Astrocyte (in vitro differentiated cells and primary cell): ENCODE measurements at regions not wholly inside any gene's neighbourhood (a gene's known extent, or its start where the extent isn't known, plus 50 kb on each side); places are given as distances from the start of the nearest gene placed in this dataset.

ENCODE experiments used
- DNase-seq: peaks from one replicate; pipeline ENCODE4 v3.0.0-alpha.2; 2010; ENCODE audit warnings: low read depth
- FAIRE-seq: peaks from 2 replicates; lab custom pipeline; 2011; peaks lifted over from hg19 to GRCh38; lab: Jason Lieb, UNC
- H2AFZ ChIP-seq: 2 replicates; pipeline ENCODE4 v1.6.0; 2012; ENCODE audit warnings: low read depth, low read length, inconsistent platforms
- H3K27ac ChIP-seq: 2 replicates; pipeline ENCODE4 v1.5.1; 2011; ENCODE audit warnings: low read depth, low read length, inconsistent platforms
- H3K27me3 ChIP-seq: 2 replicates; pipeline ENCODE4 v1.6.0; 2011; ENCODE audit warnings: low read length, inconsistent platforms; ENCODE audit not compliant: insufficient read depth
- H3K36me3 ChIP-seq: 2 replicates; pipeline ENCODE4 v1.5.1; 2011; ENCODE audit warnings: low read length, inconsistent platforms; ENCODE audit not compliant: insufficient read depth
- H3K4me1 ChIP-seq: 2 replicates; pipeline ENCODE4 v1.5.1; 2011; ENCODE audit warnings: low read length, inconsistent platforms; ENCODE audit not compliant: insufficient read depth
- H3K4me2 ChIP-seq: 2 replicates; pipeline ENCODE4 v1.6.0; 2012; ENCODE audit warnings: low read length, inconsistent platforms
- H3K4me3 ChIP-seq: 2 replicates; pipeline ENCODE4 v1.5.1; 2011; ENCODE audit warnings: low read depth, mild to moderate bottlenecking, low read length, inconsistent platforms; ENCODE audit not compliant: insufficient read depth
- H3K79me2 ChIP-seq: 2 replicates; pipeline ENCODE4 v1.6.0; 2012; ENCODE audit warnings: mild to moderate bottlenecking, low read length, inconsistent platforms; ENCODE audit not compliant: insufficient read depth
- H3K9ac ChIP-seq: 2 replicates; pipeline ENCODE4 v1.6.0; 2012; ENCODE audit warnings: mild to moderate bottlenecking, low read length, inconsistent platforms
- H3K9me3 ChIP-seq: 2 replicates; pipeline ENCODE4 v1.5.1; 2012; ENCODE audit warnings: low read depth, mild to moderate bottlenecking, low read length, inconsistent platforms; ENCODE audit not compliant: insufficient read depth
- H4K20me1 ChIP-seq: 2 replicates; pipeline ENCODE4 v1.6.0; 2012; ENCODE audit warnings: low read length, inconsistent platforms; ENCODE audit not compliant: insufficient read depth
- H3K27ac Mint-ChIP-seq: one replicate; pipeline ENCODE4 v1.8.0; 2021; ENCODE audit warnings: mild to moderate bottlenecking, mixed read lengths; ENCODE audit not compliant: unreplicated experiment
- H3K27me3 Mint-ChIP-seq: one replicate; pipeline ENCODE4 v1.8.0; 2021; ENCODE audit warnings: low read depth, mixed read lengths; ENCODE audit not compliant: unreplicated experiment
- H3K36me3 Mint-ChIP-seq: one replicate; pipeline ENCODE4 v1.8.0; 2021; ENCODE audit warnings: low read depth, mixed read lengths; ENCODE audit not compliant: unreplicated experiment
- H3K4me1 Mint-ChIP-seq: one replicate; pipeline ENCODE4 v1.8.0; 2021; ENCODE audit warnings: low read depth, mixed read lengths; ENCODE audit not compliant: unreplicated experiment
- H3K4me3 Mint-ChIP-seq: one replicate; pipeline ENCODE4 v1.8.0; 2021; ENCODE audit warnings: mild to moderate bottlenecking, moderate library complexity, mixed read lengths; ENCODE audit not compliant: unreplicated experiment
- H3K9me3 Mint-ChIP-seq: one replicate; pipeline ENCODE4 v1.8.0; 2021; ENCODE audit warnings: mild to moderate bottlenecking, mixed read lengths; ENCODE audit not compliant: unreplicated experiment
- CTCF ChIP-seq: IDR thresholded peaks from 2 replicates; pipeline ENCODE4 v1.5.1; 2011; ENCODE audit warnings: low read depth, mild to moderate bottlenecking, inconsistent platforms, low read length, moderate library complexity; ENCODE audit not compliant: insufficient read depth
- EZH2 ChIP-seq: IDR thresholded peaks from 2 replicates; pipeline ENCODE4 v1.6.1; 2012; ENCODE audit warnings: mild to moderate bottlenecking, low read length, inconsistent platforms; ENCODE audit not compliant: insufficient read depth

- Mint-ChIP-seq H3K27ac (no peak overlapping the region), H3K36me3 (no peaks in the 10 kb centered on the region), H3K9me3 (no peaks in the 10 kb centered on the region), H3K4me1 (no peaks in the 10 kb centered on the region), H3K4me3 (no peak overlapping the region), H3K27me3 (no peaks in the 10 kb centered on the region)
- Histone ChIP-seq H3K27me3 (no peaks in the 10 kb centered on the region), H4K20me1 (no peaks in the 10 kb centered on the region), H3K9me3 (no peaks in the 10 kb centered on the region), H3K4me1 (no peaks in the 10 kb centered on the region), H3K9ac (no peak overlapping the region), H3K36me3 (no peaks in the 10 kb centered on the region), H3K4me2 (no peak overlapping the region), H3K27ac (no peak overlapping the region), H2AFZ (no peak overlapping the region), H3K79me2 (no peaks in the 10 kb centered on the region), H3K4me3 (no peak overlapping the region)
- DNase-seq (no peak), FAIRE-seq (no peak)
- TF ChIP-seq CTCF = no peak
- TF ChIP-seq EZH2 = no peak
Observed at GRCh38 chr1:60141276-60141675, 67.7 kb upstream of the C1orf87 start.

GRCh38 chr1:60137406-60137805, 63.8 kb upstream of the C1orf87 start:
- H3K4me3 ChIP-seq = no peak overlapping the region
- Mint-ChIP-seq H3K4me3 (no peak overlapping the region), H3K36me3 (no peaks in the 10 kb centered on the region), H3K27ac (no peak overlapping the region), H3K9me3 (no peaks in the 10 kb centered on the region), H3K4me1 (peaks cover 1% of the 10 kb centered on the region), H3K27me3 (no peaks in the 10 kb centered on the region)
- H3K27ac ChIP-seq = no peak overlapping the region
- no peak for DNase-seq
- H3K36me3 ChIP-seq = no peaks in the 10 kb centered on the region
- TF ChIP-seq CTCF = no peak
- no peak for TF ChIP-seq EZH2
- peaks cover 13% of the 10 kb centered on the region for H3K4me1 ChIP-seq
- H3K79me2 ChIP-seq = no peaks in the 10 kb centered on the region
- no peak overlapping the region for H3K9ac ChIP-seq
- no peak overlapping the region for H3K4me2 ChIP-seq
- H3K27me3 ChIP-seq = no peaks in the 10 kb centered on the region
- H2AFZ ChIP-seq = no peak overlapping the region
- H3K9me3 ChIP-seq = no peaks in the 10 kb centered on the region
- peak; percentile 67 for FAIRE-seq
- no peaks in the 10 kb centered on the region for H4K20me1 ChIP-seq

- Mint-ChIP-seq H3K4me3 (no peak overlapping the region), H3K27ac (no peak overlapping the region), H3K4me1 (peaks cover 1% of the 10 kb centered on the region), H3K27me3 (peaks cover 2% of the 10 kb centered on the region), H3K36me3 (no peaks in the 10 kb centered on the region), H3K9me3 (no peaks in the 10 kb centered on the region)
- TF ChIP-seq CTCF (no peak), EZH2 (no peak)
- Histone ChIP-seq H3K9me3 (no peaks in the 10 kb centered on the region), H4K20me1 (no peaks in the 10 kb centered on the region), H3K4me1 (peaks cover 13% of the 10 kb centered on the region), H3K27ac (no peak overlapping the region), H3K36me3 (no peaks in the 10 kb centered on the region), H3K79me2 (no peaks in the 10 kb centered on the region), H3K27me3 (no peaks in the 10 kb centered on the region), H2AFZ (no peak overlapping the region), H3K4me3 (no peak overlapping the region), H3K9ac (no peak overlapping the region), H3K4me2 (no peak overlapping the region)
- DNase-seq = no peak
- FAIRE-seq = no peak
Observed at GRCh38 chr1:60136395-60136794, 62.8 kb upstream of the C1orf87 start.
